ENCODE measurements at regions not wholly inside any gene's neighbourhood (a gene's known extent, or its start where the extent isn't known, plus 50 kb on each side); places are given as distances from the start of the nearest gene placed in this dataset.

GRCh38 chr2:12930391-12930790 is 213.7 kb downstream of the TRIB2 start:
- no peak for DNase-seq (ENCODE audit: low read depth in 2 of 2)

GRCh38 chr2:12931186-12931844 is 214.6 kb downstream of the TRIB2 start:
- DNase-seq (ENCODE audit: low read depth in 2 of 2), result no peak

- no peak for DNase-seq (ENCODE audit: low read depth in 2 of 2)
Measured at GRCh38 chr2:12932192-12932591, 215.5 kb downstream of the TRIB2 start.

GRCh38 chr2:12934146-12934756 is 217.5 kb downstream of the TRIB2 start:
- DNase-seq (ENCODE audit: low read depth in 2 of 2), result no peak

- no peak for DNase-seq (ENCODE audit: low read depth in 2 of 2)
Measured at GRCh38 chr2:12935222-12935621, 218.5 kb downstream of the TRIB2 start.

- no peak for DNase-seq (ENCODE audit: low read depth in 2 of 2)
Measured at GRCh38 chr2:12935796-12936195, 219.1 kb downstream of the TRIB2 start.

GRCh38 chr2:12941203-12941602 is 224.5 kb downstream of the TRIB2 start:
- DNase-seq (ENCODE audit: low read depth in 2 of 2), result no peak

- no peak for DNase-seq (ENCODE audit: low read depth in 2 of 2)
Measured at GRCh38 chr2:12948231-12948960, 231.7 kb downstream of the TRIB2 start.

- DNase-seq (ENCODE audit: low read depth in 2 of 2), result no peak
Measured at GRCh38 chr2:12948961-12949353, 232.2 kb downstream of the TRIB2 start.

GRCh38 chr2:12949406-12949805 is 232.7 kb downstream of the TRIB2 start:
- DNase-seq (ENCODE audit: low read depth in 2 of 2), result no peak

GRCh38 chr2:12950174-12950573 is 233.4 kb downstream of the TRIB2 start:
- DNase-seq (ENCODE audit: low read depth in 2 of 2), result no peak

- DNase-seq (ENCODE audit: low read depth in 2 of 2), result no peak
Measured at GRCh38 chr2:12950957-12951656, 234.4 kb downstream of the TRIB2 start.

GRCh38 chr2:12951657-12951973 is 234.9 kb downstream of the TRIB2 start:
- no peak for DNase-seq (ENCODE audit: low read depth in 2 of 2)

- no peak for DNase-seq (ENCODE audit: low read depth in 2 of 2)
Measured at GRCh38 chr2:12953596-12953995, 236.9 kb downstream of the TRIB2 start.

- no peak for DNase-seq (ENCODE audit: low read depth in 2 of 2)
Measured at GRCh38 chr2:12955864-12956263, 239.1 kb downstream of the TRIB2 start.

GRCh38 chr2:12957251-12957650 is 240.5 kb downstream of the TRIB2 start:
- DNase-seq (ENCODE audit: low read depth in 2 of 2), result no peak

GRCh38 chr2:12959935-12960334 is 243.2 kb downstream of the TRIB2 start:
- no peak for DNase-seq (ENCODE audit: low read depth in 2 of 2)

- DNase-seq (ENCODE audit: low read depth in 2 of 2), result no peak
Measured at GRCh38 chr2:12960671-12961070, 243.9 kb downstream of the TRIB2 start.

- no peak for DNase-seq (ENCODE audit: low read depth in 2 of 2)
Measured at GRCh38 chr2:12964904-12965539, 248.3 kb downstream of the TRIB2 start.

GRCh38 chr2:12965540-12966269 is 249.0 kb downstream of the TRIB2 start:
- no peak for DNase-seq (ENCODE audit: low read depth in 2 of 2)

- DNase-seq (ENCODE audit: low read depth in 2 of 2), result no peak
Measured at GRCh38 chr2:12967804-12968203, 251.1 kb downstream of the TRIB2 start.
